ENCODE measurements at regions not wholly inside any gene's neighbourhood (a gene's known extent, or its start where the extent isn't known, plus 50 kb on each side); places are given as distances from the start of the nearest gene placed in this dataset.
A peak's percentile ranks its signal among the peaks of the same experiment; 100 is the strongest.
"Not testable (repeated sequence)": the region's sequence is repeated elsewhere in the genome, so short reads cannot be mapped to it uniquely, and the experiment has no call there.

DNA sequence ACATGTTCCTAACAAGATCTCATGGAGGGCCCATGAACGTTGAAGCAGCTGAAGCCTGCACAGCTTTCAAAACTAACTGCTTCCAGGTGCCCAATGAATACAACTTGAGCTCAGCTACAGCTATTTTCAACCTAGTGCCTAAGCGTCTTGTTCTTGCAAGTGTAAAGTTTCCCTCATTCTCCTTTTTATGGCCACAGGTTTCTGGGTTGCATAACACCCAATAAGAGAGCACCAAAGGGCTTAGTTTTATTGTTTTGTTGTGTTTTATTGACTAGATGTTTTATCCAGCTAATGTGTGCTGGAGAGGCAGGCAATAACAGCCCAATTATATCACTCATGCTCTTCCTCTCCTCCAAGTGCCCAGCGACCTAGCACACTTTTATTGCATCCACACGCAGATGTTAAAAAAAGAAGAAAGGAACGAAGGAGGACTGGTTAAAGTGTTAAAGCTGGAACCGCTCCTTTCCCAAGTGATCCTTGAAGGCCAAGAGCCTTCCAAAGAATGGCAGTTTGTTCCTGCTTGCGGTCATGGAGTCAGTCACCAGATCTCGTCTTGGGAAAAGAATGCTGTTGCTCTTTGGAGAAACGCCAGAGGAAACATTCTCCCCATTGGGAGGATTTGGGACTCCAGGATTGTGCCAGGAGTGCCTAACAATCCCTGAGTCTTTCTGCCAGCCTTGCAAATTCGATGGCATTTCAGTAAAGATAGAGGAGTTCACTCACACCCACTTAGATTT lies 156.9 kb downstream of the MEX3B start:
- no peaks in the 10 kb centered on the region for H3K36me3 ChIP-seq (ENCODE audit: control insufficient read depth, insufficient read depth, low read length)
- no peak for DNase-seq (ENCODE audit: low read depth, low spot score)
- H3K9me3 ChIP-seq (ENCODE audit: control insufficient read depth, insufficient read depth, low read length), result no peaks in the 10 kb centered on the region
- H3K4me3 ChIP-seq (ENCODE audit: low read length), result no peak overlapping the region
- H3K27me3 ChIP-seq (ENCODE audit: control insufficient read depth, insufficient read depth, low read length), result no peaks in the 10 kb centered on the region
- no CpG with 5 or more reads among the region's 10 CpGs for WGBS (ENCODE audit: insufficient coverage, insufficient read length)
- no peaks in the 10 kb centered on the region for H3K4me1 ChIP-seq (ENCODE audit: control insufficient read depth, insufficient read depth, low read length)
- H3K27ac ChIP-seq (ENCODE audit: low read length), result no peak overlapping the region

DNA sequence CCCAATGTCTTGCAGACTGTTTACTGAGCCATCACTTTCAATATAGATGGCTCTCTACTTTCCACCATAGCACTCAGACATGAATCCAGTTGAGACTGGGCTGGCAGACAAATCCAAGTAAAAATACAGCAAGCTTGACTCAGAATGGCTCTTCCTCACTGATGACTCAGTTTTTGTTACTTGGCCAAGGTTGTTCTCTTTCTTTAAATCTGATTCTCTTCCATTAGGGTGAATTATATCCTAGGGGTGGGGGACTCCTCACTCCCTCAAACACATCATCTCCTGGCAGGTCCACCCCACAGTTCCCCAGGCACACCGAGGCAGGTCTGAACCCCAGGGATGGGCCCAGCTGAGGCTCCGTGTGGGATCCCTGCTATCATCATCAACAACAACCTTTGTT lies 157.9 kb downstream of the MEX3B start:
- Histone ChIP-seq H3K36me3 (ENCODE audit: control insufficient read depth, insufficient read depth, low read length) (no peaks in the 10 kb centered on the region), H3K4me3 (ENCODE audit: low read length) (no peak overlapping the region), H3K27me3 (ENCODE audit: control insufficient read depth, insufficient read depth, low read length) (no peaks in the 10 kb centered on the region), H3K27ac (ENCODE audit: low read length) (no peak overlapping the region), H3K4me1 (ENCODE audit: control insufficient read depth, insufficient read depth, low read length) (no peaks in the 10 kb centered on the region), H3K9me3 (ENCODE audit: control insufficient read depth, insufficient read depth, low read length) (no peaks in the 10 kb centered on the region)
- no peak for DNase-seq (ENCODE audit: low read depth, low spot score)
- WGBS (ENCODE audit: insufficient coverage, insufficient read length), result no CpG with 5 or more reads among the region's 2 CpGs

DNA sequence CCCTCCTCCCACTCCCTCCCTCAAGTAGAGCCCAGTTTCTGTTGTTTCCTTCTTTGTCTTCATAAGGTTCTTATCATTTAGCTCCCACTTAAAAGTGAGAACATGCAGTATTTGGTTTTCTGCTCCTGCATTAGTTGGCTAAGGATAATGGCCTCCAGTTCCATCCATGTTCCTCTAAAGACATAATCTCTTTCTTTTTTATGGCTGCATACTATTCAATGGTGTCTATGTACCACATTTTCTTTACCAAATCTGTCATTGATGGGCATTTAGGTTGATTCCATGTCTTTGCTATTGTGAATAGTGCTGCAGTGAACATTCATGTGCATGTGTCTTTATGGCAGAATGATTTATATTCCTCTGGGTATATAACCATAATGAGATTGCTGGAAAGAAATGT lies 158.6 kb downstream of the MEX3B start:
- H3K27ac ChIP-seq (ENCODE audit: low read length); H3K9me3 ChIP-seq (ENCODE audit: control insufficient read depth, insufficient read depth, low read length); H3K27me3 ChIP-seq (ENCODE audit: control insufficient read depth, insufficient read depth, low read length); DNase-seq (ENCODE audit: low read depth, low spot score); H3K36me3 ChIP-seq (ENCODE audit: control insufficient read depth, insufficient read depth, low read length); H3K4me3 ChIP-seq (ENCODE audit: low read length); H3K4me1 ChIP-seq (ENCODE audit: control insufficient read depth, insufficient read depth, low read length): not testable (repeated sequence)

DNA sequence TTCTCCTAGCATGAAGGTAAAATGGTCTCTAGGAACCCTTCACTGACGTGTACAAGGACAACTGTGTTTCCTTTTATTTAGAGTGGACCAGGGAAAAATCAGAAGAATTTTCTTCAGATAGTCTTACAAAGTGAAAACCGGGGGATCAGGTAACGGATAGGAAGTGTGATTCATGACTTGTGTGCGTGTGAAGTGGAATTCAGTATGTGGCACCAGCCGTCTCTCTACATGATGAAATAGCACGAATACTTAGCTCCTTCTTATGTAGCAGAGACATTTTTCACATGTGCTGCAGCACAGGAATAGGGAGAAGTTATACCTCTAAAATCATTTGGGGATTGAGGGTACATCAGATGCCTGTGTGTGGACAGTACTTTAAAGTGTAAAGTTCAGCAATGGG lies 159.2 kb downstream of the MEX3B start:
- Histone ChIP-seq H3K4me3 (ENCODE audit: low read length) (no peak overlapping the region), H3K27me3 (ENCODE audit: control insufficient read depth, insufficient read depth, low read length) (no peaks in the 10 kb centered on the region), H3K36me3 (ENCODE audit: control insufficient read depth, insufficient read depth, low read length) (no peaks in the 10 kb centered on the region), H3K4me1 (ENCODE audit: control insufficient read depth, insufficient read depth, low read length) (no peaks in the 10 kb centered on the region), H3K9me3 (ENCODE audit: control insufficient read depth, insufficient read depth, low read length) (no peaks in the 10 kb centered on the region), H3K27ac (ENCODE audit: low read length) (no peak overlapping the region)
- no CpG with 5 or more reads among the region's 6 CpGs for WGBS (ENCODE audit: insufficient coverage, insufficient read length)
- DNase-seq (ENCODE audit: low read depth, low spot score), result no peak

DNA sequence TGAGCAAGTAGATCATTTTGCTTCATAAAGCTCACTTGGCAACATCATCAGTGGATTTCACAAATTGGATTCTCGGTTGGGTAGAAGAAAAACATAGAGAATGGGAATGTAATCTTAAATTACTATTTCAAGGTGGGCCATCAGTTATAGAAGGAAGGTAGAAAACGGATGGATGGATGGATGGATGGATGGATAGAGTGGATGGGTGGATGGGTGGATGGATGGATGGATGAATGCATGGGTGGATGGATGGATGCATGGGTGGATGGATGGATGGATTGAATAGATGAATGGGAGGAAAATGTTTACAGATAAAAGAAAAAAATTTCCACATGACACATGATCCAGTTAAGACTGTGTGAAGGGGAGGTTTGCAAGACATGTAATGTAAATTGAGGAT lies 159.7 kb downstream of the MEX3B start:
- H3K4me3 ChIP-seq (ENCODE audit: low read length), result no peak overlapping the region
- H3K27me3 ChIP-seq (ENCODE audit: control insufficient read depth, insufficient read depth, low read length), result no peaks in the 10 kb centered on the region
- H3K36me3 ChIP-seq (ENCODE audit: control insufficient read depth, insufficient read depth, low read length), result no peaks in the 10 kb centered on the region
- H3K27ac ChIP-seq (ENCODE audit: low read length), result no peak overlapping the region
- no peaks in the 10 kb centered on the region for H3K9me3 ChIP-seq (ENCODE audit: control insufficient read depth, insufficient read depth, low read length)
- 100% methylated on average over 1 of the region's 2 CpGs for WGBS (ENCODE audit: insufficient coverage, insufficient read length)
- H3K4me1 ChIP-seq (ENCODE audit: control insufficient read depth, insufficient read depth, low read length), result no peaks in the 10 kb centered on the region
- no peak for DNase-seq (ENCODE audit: low read depth, low spot score)

DNA sequence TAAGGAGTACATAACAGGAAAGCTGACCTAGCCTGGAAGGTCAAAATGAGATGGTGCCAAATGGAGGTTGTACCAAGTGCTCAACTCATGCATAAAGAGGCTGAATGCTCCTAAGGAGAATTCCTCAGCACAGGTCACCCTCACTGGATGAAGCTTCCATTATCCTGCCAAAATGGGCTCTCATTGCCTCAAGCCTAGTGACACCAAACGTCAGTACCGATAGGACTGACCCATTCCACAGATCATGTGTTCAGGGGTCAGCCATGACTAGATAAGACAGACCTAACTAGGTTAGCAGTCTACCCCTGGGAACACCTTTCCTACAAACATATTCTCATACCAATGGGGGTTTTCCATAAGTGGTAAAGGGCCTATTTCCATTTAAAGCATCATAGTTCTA lies 160.7 kb downstream of the MEX3B start:
- no peaks in the 10 kb centered on the region for H3K9me3 ChIP-seq (ENCODE audit: control insufficient read depth, insufficient read depth, low read length)
- DNase-seq (ENCODE audit: low read depth, low spot score), result no peak
- no peaks in the 10 kb centered on the region for H3K4me1 ChIP-seq (ENCODE audit: control insufficient read depth, insufficient read depth, low read length)
- H3K27ac ChIP-seq (ENCODE audit: low read length), result no peak overlapping the region
- WGBS (ENCODE audit: insufficient coverage, insufficient read length), result no CpG with 5 or more reads among the region's 2 CpGs
- H3K36me3 ChIP-seq (ENCODE audit: control insufficient read depth, insufficient read depth, low read length), result no peaks in the 10 kb centered on the region
- no peak overlapping the region for H3K4me3 ChIP-seq (ENCODE audit: low read length)
- H3K27me3 ChIP-seq (ENCODE audit: control insufficient read depth, insufficient read depth, low read length), result no peaks in the 10 kb centered on the region

DNA sequence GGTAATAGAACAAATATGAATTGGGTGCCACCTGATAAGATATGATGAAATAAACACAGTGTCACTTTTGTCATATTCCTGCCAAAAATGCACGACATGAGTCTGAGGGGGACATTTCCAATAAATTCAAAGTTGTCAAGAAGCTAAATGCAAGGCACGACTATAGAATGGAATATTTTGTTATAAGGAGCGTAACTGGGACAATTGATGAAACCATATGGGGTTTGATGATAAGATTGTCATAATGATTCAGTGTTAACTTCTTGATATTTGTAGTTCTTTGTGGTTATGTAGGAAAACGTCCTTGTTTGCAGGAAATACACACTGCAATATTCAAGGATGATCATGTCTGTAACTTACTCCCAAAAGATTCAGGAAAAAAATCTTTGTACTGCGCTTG lies 163.3 kb downstream of the MEX3B start:
- Histone ChIP-seq H3K9me3 (ENCODE audit: control insufficient read depth, insufficient read depth, low read length) (no peaks in the 10 kb centered on the region), H3K27ac (ENCODE audit: low read length) (no peak overlapping the region), H3K27me3 (ENCODE audit: control insufficient read depth, insufficient read depth, low read length) (no peaks in the 10 kb centered on the region), H3K4me3 (ENCODE audit: low read length) (no peak overlapping the region), H3K4me1 (ENCODE audit: control insufficient read depth, insufficient read depth, low read length) (0 out of 2 replicates have a peak, but pooled peaks cover 2% of the 10 kb centered on the region), H3K36me3 (ENCODE audit: control insufficient read depth, insufficient read depth, low read length) (no peaks in the 10 kb centered on the region)
- 100% methylated on average over 1 of the region's 5 CpGs for WGBS (ENCODE audit: insufficient coverage, insufficient read length)
- DNase-seq (ENCODE audit: low read depth, low spot score), result no peak

GRCh38 chr15:81880833-81881232 lies 165.0 kb downstream of the MEX3B start:
- no CpG with 5 or more reads among the region's 5 CpGs for WGBS (ENCODE audit: insufficient coverage, insufficient read length)
- H3K4me1 ChIP-seq (ENCODE audit: control insufficient read depth, insufficient read depth, low read length), result 0 out of 2 replicates have a peak, but pooled peaks cover 2% of the 10 kb centered on the region
- no peaks in the 10 kb centered on the region for H3K27me3 ChIP-seq (ENCODE audit: control insufficient read depth, insufficient read depth, low read length)
- H3K4me3 ChIP-seq (ENCODE audit: low read length), result no peak overlapping the region
- H3K36me3 ChIP-seq (ENCODE audit: control insufficient read depth, insufficient read depth, low read length), result no peaks in the 10 kb centered on the region
- DNase-seq (ENCODE audit: low read depth, low spot score), result no peak
- H3K27ac ChIP-seq (ENCODE audit: low read length), result no peak overlapping the region
- H3K9me3 ChIP-seq (ENCODE audit: control insufficient read depth, insufficient read depth, low read length), result no peaks in the 10 kb centered on the region

GRCh38 chr15:81880314-81880713 lies 165.5 kb downstream of the MEX3B start:
- H3K27me3 ChIP-seq (ENCODE audit: control insufficient read depth, insufficient read depth, low read length), result no peaks in the 10 kb centered on the region
- no CpG with 5 or more reads among the region's 4 CpGs for WGBS (ENCODE audit: insufficient coverage, insufficient read length)

DNA sequence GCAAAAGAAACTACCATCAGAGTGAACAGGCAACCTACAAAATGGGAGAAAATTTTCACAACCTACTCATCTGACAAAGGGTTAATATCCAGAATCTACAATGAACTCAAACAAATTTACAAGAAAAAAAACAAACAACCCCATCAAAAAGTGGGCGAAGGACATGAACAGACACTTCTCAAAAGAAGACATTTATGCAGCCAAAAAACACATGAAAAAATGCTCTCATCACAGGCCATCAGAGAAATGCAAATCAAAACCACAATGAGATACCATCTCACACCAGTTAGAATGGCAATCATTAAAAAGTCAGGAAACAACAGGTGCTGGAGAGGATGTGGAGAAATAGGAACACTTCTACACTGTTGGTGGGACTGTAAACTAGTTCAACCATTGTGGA lies 170.1 kb downstream of the MEX3B start:
- WGBS (ENCODE audit: insufficient coverage, insufficient read length), result no CpG with 5 or more reads among the region's 1 CpG
- not testable (repeated sequence) for H3K36me3 ChIP-seq (ENCODE audit: control insufficient read depth, insufficient read depth, low read length); H3K27ac ChIP-seq (ENCODE audit: low read length)

More at GRCh38 chr15:81880314-81880713, 165.5 kb downstream of the MEX3B start:
- no peak for DNase-seq (ENCODE audit: low read depth, low spot score)
- H3K9me3 ChIP-seq (ENCODE audit: control insufficient read depth, insufficient read depth, low read length), result no peaks in the 10 kb centered on the region
- no peaks in the 10 kb centered on the region for H3K36me3 ChIP-seq (ENCODE audit: control insufficient read depth, insufficient read depth, low read length)
- H3K4me1 ChIP-seq (ENCODE audit: control insufficient read depth, insufficient read depth, low read length), result 0 out of 2 replicates have a peak, but pooled peaks cover 2% of the 10 kb centered on the region
- no peak overlapping the region for H3K27ac ChIP-seq (ENCODE audit: low read length)
- no peak overlapping the region for H3K4me3 ChIP-seq (ENCODE audit: low read length)

GRCh38 chr15:81870746-81871106 lies 175.1 kb downstream of the MEX3B start:
- WGBS (ENCODE audit: insufficient coverage, insufficient read length), result no CpG with 5 or more reads among the region's 29 CpGs
- H3K27ac ChIP-seq (ENCODE audit: low read length); H3K27me3 ChIP-seq (ENCODE audit: control insufficient read depth, insufficient read depth, low read length); DNase-seq (ENCODE audit: low read depth, low spot score); H3K4me1 ChIP-seq (ENCODE audit: control insufficient read depth, insufficient read depth, low read length); H3K36me3 ChIP-seq (ENCODE audit: control insufficient read depth, insufficient read depth, low read length); H3K9me3 ChIP-seq (ENCODE audit: control insufficient read depth, insufficient read depth, low read length): not testable (repeated sequence)
- peak overlapping the region; percentile 33; the same call in 1 of the 2 replicates for H3K4me3 ChIP-seq (ENCODE audit: low read length)

More for the DNA sequence above, 170.1 kb downstream of the MEX3B start:
- not testable (repeated sequence) for H3K4me3 ChIP-seq (ENCODE audit: low read length); H3K9me3 ChIP-seq (ENCODE audit: control insufficient read depth, insufficient read depth, low read length); H3K4me1 ChIP-seq (ENCODE audit: control insufficient read depth, insufficient read depth, low read length); DNase-seq (ENCODE audit: low read depth, low spot score); H3K27me3 ChIP-seq (ENCODE audit: control insufficient read depth, insufficient read depth, low read length)
